ENCODE measurements at regions not wholly inside any gene's neighbourhood (a gene's known extent, or its start where the extent isn't known, plus 50 kb on each side); places are given as distances from the start of the nearest gene placed in this dataset.
A peak's percentile ranks its signal among the peaks of the same experiment; 100 is the strongest.

DNA sequence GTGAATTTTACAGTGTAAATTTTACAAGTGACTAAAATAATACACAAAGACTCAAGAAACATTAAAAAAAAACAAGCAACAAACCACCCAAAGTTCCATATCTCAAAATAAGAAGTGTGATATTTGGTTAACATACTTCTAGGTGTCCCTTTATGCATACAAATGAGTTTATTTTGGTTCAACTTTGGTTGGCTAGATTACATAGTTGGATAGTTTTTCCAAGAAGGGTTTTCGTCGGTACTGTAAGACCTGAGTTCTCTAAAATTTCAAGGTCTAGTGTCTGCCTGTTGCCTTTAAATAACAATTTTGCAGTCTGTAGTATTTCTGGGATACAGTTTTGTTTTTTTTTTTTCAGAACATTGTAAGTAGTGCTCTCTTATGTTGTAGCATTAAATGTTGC, 58.8 kb upstream of the JAK2 start:
- Histone ChIP-seq H3K9me3 (ENCODE audit: control insufficient read depth, insufficient read depth, low read depth, low read length) (no peaks in the 10 kb centered on the region), H3K36me3 (ENCODE audit: control insufficient read depth in 2 of 2, insufficient read depth in 1 of 2, low read length in 2 of 2) (no peaks in the 10 kb centered on the region), H3K4me3 (ENCODE audit: low read depth, low read length) (no peak overlapping the region), H3K27ac (ENCODE audit: extremely low read depth, low read depth, low read length) (no peak overlapping the region), H3K4me1 (ENCODE audit: control insufficient read depth, insufficient read depth, low read length) (no peaks in the 10 kb centered on the region)
- ChIA-PET POLR2A (no interaction called here), CTCF (no interaction called here)
- no peak for TF ChIP-seq ZNF426 (tag by site-specific recombination; IDR thresholded peaks at IDR 0.05)
- TF ChIP-seq SALL2 (tag by site-specific recombination; IDR thresholded peaks at IDR 0.05; ENCODE audit: borderline replicate concordance): no peak
- TF ChIP-seq ZFP41 (tag by site-specific recombination; IDR thresholded peaks at IDR 0.05; ENCODE audit: borderline replicate concordance): no peak
- TF ChIP-seq, protein P1, sequence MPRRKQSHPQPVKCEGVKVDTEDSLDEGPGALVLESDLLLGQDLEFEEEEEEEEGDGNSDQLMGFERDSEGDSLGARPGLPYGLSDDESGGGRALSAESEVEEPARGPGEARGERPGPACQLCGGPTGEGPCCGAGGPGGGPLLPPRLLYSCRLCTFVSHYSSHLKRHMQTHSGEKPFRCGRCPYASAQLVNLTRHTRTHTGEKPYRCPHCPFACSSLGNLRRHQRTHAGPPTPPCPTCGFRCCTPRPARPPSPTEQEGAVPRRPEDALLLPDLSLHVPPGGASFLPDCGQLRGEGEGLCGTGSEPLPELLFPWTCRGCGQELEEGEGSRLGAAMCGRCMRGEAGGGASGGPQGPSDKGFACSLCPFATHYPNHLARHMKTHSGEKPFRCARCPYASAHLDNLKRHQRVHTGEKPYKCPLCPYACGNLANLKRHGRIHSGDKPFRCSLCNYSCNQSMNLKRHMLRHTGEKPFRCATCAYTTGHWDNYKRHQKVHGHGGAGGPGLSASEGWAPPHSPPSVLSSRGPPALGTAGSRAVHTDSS (tag by site-specific recombination; IDR thresholded peaks at IDR 0.05): no peak
- TF ChIP-seq, protein P2, sequence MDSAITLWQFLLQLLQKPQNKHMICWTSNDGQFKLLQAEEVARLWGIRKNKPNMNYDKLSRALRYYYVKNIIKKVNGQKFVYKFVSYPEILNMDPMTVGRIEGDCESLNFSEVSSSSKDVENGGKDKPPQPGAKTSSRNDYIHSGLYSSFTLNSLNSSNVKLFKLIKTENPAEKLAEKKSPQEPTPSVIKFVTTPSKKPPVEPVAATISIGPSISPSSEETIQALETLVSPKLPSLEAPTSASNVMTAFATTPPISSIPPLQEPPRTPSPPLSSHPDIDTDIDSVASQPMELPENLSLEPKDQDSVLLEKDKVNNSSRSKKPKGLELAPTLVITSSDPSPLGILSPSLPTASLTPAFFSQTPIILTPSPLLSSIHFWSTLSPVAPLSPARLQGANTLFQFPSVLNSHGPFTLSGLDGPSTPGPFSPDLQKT (IDR thresholded peaks at IDR 0.05; ENCODE audit: borderline replicate concordance, low read depth, low read length): no peak
- no peak for TF ChIP-seq ZNF292 (tag by site-specific recombination; IDR thresholded peaks at IDR 0.05; ENCODE audit: borderline replicate concordance, low read depth)
- TF ChIP-seq, protein P3, sequence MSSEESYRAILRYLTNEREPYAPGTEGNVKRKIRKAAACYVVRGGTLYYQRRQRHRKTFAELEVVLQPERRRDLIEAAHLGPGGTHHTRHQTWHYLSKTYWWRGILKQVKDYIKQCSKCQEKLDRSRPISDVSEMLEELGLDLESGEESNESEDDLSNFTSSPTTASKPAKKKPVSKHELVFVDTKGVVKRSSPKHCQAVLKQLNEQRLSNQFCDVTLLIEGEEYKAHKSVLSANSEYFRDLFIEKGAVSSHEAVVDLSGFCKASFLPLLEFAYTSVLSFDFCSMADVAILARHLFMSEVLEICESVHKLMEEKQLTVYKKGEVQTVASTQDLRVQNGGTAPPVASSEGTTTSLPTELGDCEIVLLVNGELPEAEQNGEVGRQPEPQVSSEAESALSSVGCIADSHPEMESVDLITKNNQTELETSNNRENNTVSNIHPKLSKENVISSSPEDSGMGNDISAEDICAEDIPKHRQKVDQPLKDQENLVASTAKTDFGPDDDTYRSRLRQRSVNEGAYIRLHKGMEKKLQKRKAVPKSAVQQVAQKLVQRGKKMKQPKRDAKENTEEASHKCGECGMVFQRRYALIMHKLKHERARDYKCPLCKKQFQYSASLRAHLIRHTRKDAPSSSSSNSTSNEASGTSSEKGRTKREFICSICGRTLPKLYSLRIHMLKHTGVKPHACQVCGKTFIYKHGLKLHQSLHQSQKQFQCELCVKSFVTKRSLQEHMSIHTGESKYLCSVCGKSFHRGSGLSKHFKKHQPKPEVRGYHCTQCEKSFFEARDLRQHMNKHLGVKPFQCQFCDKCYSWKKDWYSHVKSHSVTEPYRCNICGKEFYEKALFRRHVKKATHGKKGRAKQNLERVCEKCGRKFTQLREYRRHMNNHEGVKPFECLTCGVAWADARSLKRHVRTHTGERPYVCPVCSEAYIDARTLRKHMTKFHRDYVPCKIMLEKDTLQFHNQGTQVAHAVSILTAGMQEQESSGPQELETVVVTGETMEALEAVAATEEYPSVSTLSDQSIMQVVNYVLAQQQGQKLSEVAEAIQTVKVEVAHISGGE (tag by site-specific recombination; conservative IDR thresholded peaks at IDR 0.05; ENCODE audit: low read depth): no peak
- TF ChIP-seq ZFP69B (tag by site-specific recombination; IDR thresholded peaks at IDR 0.05): no peak
- TF ChIP-seq ZNF747 (tag by site-specific recombination; IDR thresholded peaks at IDR 0.05): no peak
- TF ChIP-seq, protein P4, sequence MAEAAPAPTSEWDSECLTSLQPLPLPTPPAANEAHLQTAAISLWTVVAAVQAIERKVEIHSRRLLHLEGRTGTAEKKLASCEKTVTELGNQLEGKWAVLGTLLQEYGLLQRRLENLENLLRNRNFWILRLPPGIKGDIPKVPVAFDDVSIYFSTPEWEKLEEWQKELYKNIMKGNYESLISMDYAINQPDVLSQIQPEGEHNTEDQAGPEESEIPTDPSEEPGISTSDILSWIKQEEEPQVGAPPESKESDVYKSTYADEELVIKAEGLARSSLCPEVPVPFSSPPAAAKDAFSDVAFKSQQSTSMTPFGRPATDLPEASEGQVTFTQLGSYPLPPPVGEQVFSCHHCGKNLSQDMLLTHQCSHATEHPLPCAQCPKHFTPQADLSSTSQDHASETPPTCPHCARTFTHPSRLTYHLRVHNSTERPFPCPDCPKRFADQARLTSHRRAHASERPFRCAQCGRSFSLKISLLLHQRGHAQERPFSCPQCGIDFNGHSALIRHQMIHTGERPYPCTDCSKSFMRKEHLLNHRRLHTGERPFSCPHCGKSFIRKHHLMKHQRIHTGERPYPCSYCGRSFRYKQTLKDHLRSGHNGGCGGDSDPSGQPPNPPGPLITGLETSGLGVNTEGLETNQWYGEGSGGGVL (tag by site-specific recombination; IDR thresholded peaks at IDR 0.05): no peak
- TF ChIP-seq, protein P5, sequence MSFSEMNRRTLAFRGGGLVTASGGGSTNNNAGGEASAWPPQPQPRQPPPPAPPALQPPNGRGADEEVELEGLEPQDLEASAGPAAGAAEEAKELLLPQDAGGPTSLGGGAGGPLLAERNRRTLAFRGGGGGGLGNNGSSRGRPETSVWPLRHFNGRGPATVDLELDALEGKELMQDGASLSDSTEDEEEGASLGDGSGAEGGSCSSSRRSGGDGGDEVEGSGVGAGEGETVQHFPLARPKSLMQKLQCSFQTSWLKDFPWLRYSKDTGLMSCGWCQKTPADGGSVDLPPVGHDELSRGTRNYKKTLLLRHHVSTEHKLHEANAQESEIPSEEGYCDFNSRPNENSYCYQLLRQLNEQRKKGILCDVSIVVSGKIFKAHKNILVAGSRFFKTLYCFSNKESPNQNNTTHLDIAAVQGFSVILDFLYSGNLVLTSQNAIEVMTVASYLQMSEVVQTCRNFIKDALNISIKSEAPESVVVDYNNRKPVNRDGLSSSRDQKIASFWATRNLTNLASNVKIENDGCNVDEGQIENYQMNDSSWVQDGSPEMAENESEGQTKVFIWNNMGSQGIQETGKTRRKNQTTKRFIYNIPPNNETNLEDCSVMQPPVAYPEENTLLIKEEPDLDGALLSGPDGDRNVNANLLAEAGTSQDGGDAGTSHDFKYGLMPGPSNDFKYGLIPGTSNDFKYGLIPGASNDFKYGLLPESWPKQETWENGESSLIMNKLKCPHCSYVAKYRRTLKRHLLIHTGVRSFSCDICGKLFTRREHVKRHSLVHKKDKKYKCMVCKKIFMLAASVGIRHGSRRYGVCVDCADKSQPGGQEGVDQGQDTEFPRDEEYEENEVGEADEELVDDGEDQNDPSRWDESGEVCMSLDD (tag by site-specific recombination; IDR thresholded peaks at IDR 0.05): no peak
- no peak for TF ChIP-seq KLF1 (tag by site-specific recombination; IDR thresholded peaks at IDR 0.05)

DNA sequence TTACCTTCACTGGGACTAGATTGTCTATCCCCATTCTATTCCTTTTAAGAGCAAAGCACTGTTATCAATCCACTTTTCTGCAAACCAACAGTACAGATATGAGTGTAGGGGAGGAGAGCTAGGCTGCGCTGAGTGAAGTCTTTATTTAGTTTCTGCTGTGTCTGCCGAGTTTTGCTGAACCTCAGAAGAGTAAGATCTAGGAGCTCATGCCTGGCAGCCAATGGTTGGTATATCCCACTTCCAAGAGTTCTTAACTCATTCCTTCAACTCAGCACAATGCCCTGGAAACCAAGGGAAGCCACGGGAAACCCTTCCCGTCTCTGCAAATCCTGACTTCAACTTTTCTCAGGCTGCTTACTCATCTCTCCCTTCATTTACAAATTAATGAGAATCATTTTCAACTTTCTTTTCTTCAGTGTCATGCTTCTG, 58.0 kb upstream of the JAK2 start:
- H3K36me3 ChIP-seq (ENCODE audit: control insufficient read depth in 2 of 2, insufficient read depth in 1 of 2, low read length in 2 of 2): no peaks in the 10 kb centered on the region
- no peak overlapping the region for H3K27ac ChIP-seq (ENCODE audit: extremely low read depth, low read depth, low read length)
- no peaks in the 10 kb centered on the region for H3K4me1 ChIP-seq (ENCODE audit: control insufficient read depth, insufficient read depth, low read length)
- no peaks in the 10 kb centered on the region for H3K9me3 ChIP-seq (ENCODE audit: control insufficient read depth, insufficient read depth, low read depth, low read length)
- ChIA-PET CTCF (no interaction called here), POLR2A (no interaction called here)
- TF ChIP-seq ZBTB17 (tag by site-specific recombination; IDR thresholded peaks at IDR 0.05) (peak; percentile 49; the same call in 1 of the 2 replicates), KLF1 (tag by site-specific recombination; IDR thresholded peaks at IDR 0.05) (no peak)
- no peak overlapping the region for H3K4me3 ChIP-seq (ENCODE audit: low read depth, low read length)

All from HEK293 (cell line).